Astrocyte (in vitro differentiated cells and primary cell): ENCODE measurements at regions not wholly inside any gene's neighbourhood (a gene's known extent, or its start where the extent isn't known, plus 50 kb on each side); places are given as distances from the start of the nearest gene placed in this dataset.

Experiments used
- DNase-seq: peaks from one replicate; pipeline ENCODE4 v3.0.0-alpha.2; 2010; ENCODE audit warnings: low read depth
- FAIRE-seq: peaks from 2 replicates; lab custom pipeline; 2011; peaks lifted over from hg19 to GRCh38; lab: Jason Lieb, UNC
- H2AFZ ChIP-seq: 2 replicates; pipeline ENCODE4 v1.6.0; 2012; ENCODE audit warnings: low read depth, low read length, inconsistent platforms
- H3K27ac ChIP-seq: 2 replicates; pipeline ENCODE4 v1.5.1; 2011; ENCODE audit warnings: low read depth, low read length, inconsistent platforms
- H3K27me3 ChIP-seq: 2 replicates; pipeline ENCODE4 v1.6.0; 2011; ENCODE audit warnings: low read length, inconsistent platforms; ENCODE audit not compliant: insufficient read depth
- H3K36me3 ChIP-seq: 2 replicates; pipeline ENCODE4 v1.5.1; 2011; ENCODE audit warnings: low read length, inconsistent platforms; ENCODE audit not compliant: insufficient read depth
- H3K4me1 ChIP-seq: 2 replicates; pipeline ENCODE4 v1.5.1; 2011; ENCODE audit warnings: low read length, inconsistent platforms; ENCODE audit not compliant: insufficient read depth
- H3K4me2 ChIP-seq: 2 replicates; pipeline ENCODE4 v1.6.0; 2012; ENCODE audit warnings: low read length, inconsistent platforms
- H3K4me3 ChIP-seq: 2 replicates; pipeline ENCODE4 v1.5.1; 2011; ENCODE audit warnings: low read depth, mild to moderate bottlenecking, low read length, inconsistent platforms; ENCODE audit not compliant: insufficient read depth
- H3K79me2 ChIP-seq: 2 replicates; pipeline ENCODE4 v1.6.0; 2012; ENCODE audit warnings: mild to moderate bottlenecking, low read length, inconsistent platforms; ENCODE audit not compliant: insufficient read depth
- H3K9ac ChIP-seq: 2 replicates; pipeline ENCODE4 v1.6.0; 2012; ENCODE audit warnings: mild to moderate bottlenecking, low read length, inconsistent platforms
- H3K9me3 ChIP-seq: 2 replicates; pipeline ENCODE4 v1.5.1; 2012; ENCODE audit warnings: low read depth, mild to moderate bottlenecking, low read length, inconsistent platforms; ENCODE audit not compliant: insufficient read depth
- H4K20me1 ChIP-seq: 2 replicates; pipeline ENCODE4 v1.6.0; 2012; ENCODE audit warnings: low read length, inconsistent platforms; ENCODE audit not compliant: insufficient read depth
- H3K27ac Mint-ChIP-seq: one replicate; pipeline ENCODE4 v1.8.0; 2021; ENCODE audit warnings: mild to moderate bottlenecking, mixed read lengths; ENCODE audit not compliant: unreplicated experiment
- H3K27me3 Mint-ChIP-seq: one replicate; pipeline ENCODE4 v1.8.0; 2021; ENCODE audit warnings: low read depth, mixed read lengths; ENCODE audit not compliant: unreplicated experiment
- H3K36me3 Mint-ChIP-seq: one replicate; pipeline ENCODE4 v1.8.0; 2021; ENCODE audit warnings: low read depth, mixed read lengths; ENCODE audit not compliant: unreplicated experiment
- H3K4me1 Mint-ChIP-seq: one replicate; pipeline ENCODE4 v1.8.0; 2021; ENCODE audit warnings: low read depth, mixed read lengths; ENCODE audit not compliant: unreplicated experiment
- H3K4me3 Mint-ChIP-seq: one replicate; pipeline ENCODE4 v1.8.0; 2021; ENCODE audit warnings: mild to moderate bottlenecking, moderate library complexity, mixed read lengths; ENCODE audit not compliant: unreplicated experiment
- H3K9me3 Mint-ChIP-seq: one replicate; pipeline ENCODE4 v1.8.0; 2021; ENCODE audit warnings: mild to moderate bottlenecking, mixed read lengths; ENCODE audit not compliant: unreplicated experiment
- CTCF ChIP-seq: IDR thresholded peaks from 2 replicates; pipeline ENCODE4 v1.5.1; 2011; ENCODE audit warnings: low read depth, mild to moderate bottlenecking, inconsistent platforms, low read length, moderate library complexity; ENCODE audit not compliant: insufficient read depth
- EZH2 ChIP-seq: IDR thresholded peaks from 2 replicates; pipeline ENCODE4 v1.6.1; 2012; ENCODE audit warnings: mild to moderate bottlenecking, low read length, inconsistent platforms; ENCODE audit not compliant: insufficient read depth

GRCh38 chr1:36687312-36687711 is 204.6 kb upstream of the CSF3R start:
- Mint-ChIP-seq H3K9me3 (no peaks in the 10 kb centered on the region), H3K27me3 (peaks cover 15% of the 10 kb centered on the region)
- no peak for TF ChIP-seq CTCF

GRCh38 chr1:36675931-36676562 is 193.3 kb upstream of the CSF3R start:
- peaks cover 32% of the 10 kb centered on the region for H3K27me3 Mint-ChIP-seq
- Histone ChIP-seq H2AFZ (no peak overlapping the region), H3K4me1 (no peaks in the 10 kb centered on the region), H3K9ac (no peak overlapping the region), H3K27ac (no peak overlapping the region), H4K20me1 (no peaks in the 10 kb centered on the region), H3K4me2 (no peak overlapping the region), H3K79me2 (no peaks in the 10 kb centered on the region), H3K36me3 (no peaks in the 10 kb centered on the region), H3K27me3 (no peaks in the 10 kb centered on the region), H3K4me3 (no peak overlapping the region), H3K9me3 (no peaks in the 10 kb centered on the region)
- no peak overlapping the region for H3K4me3 Mint-ChIP-seq
- no peak overlapping the region for H3K27ac Mint-ChIP-seq
- DNase-seq (no peak), FAIRE-seq (no peak)
- H3K36me3 Mint-ChIP-seq = no peaks in the 10 kb centered on the region
- no peaks in the 10 kb centered on the region for H3K4me1 Mint-ChIP-seq
- peaks cover 10% of the 10 kb centered on the region for H3K9me3 Mint-ChIP-seq
- TF ChIP-seq EZH2 (no peak), CTCF (no peak)

More at GRCh38 chr1:36687312-36687711, 204.6 kb upstream of the CSF3R start:
- no peak overlapping the region for H3K4me2 ChIP-seq
- no peak overlapping the region for H2AFZ ChIP-seq
- H3K36me3 Mint-ChIP-seq = no peaks in the 10 kb centered on the region
- H3K4me3 ChIP-seq = no peak overlapping the region
- H3K4me3 Mint-ChIP-seq = no peak overlapping the region
- no peaks in the 10 kb centered on the region for H3K79me2 ChIP-seq
- H3K36me3 ChIP-seq = no peaks in the 10 kb centered on the region
- no peaks in the 10 kb centered on the region for H3K4me1 Mint-ChIP-seq
- H3K27me3 ChIP-seq = no peaks in the 10 kb centered on the region
- H3K4me1 ChIP-seq = no peaks in the 10 kb centered on the region
- H3K9ac ChIP-seq = no peak overlapping the region
- no peak for FAIRE-seq
- H3K27ac ChIP-seq = no peak overlapping the region
- no peaks in the 10 kb centered on the region for H3K9me3 ChIP-seq
- H3K27ac Mint-ChIP-seq = no peak overlapping the region
- DNase-seq = no peak
- H4K20me1 ChIP-seq = no peaks in the 10 kb centered on the region

- Histone ChIP-seq H3K4me1 (no peaks in the 10 kb centered on the region), H2AFZ (no peak overlapping the region), H3K27me3 (no peaks in the 10 kb centered on the region), H3K9ac (no peak overlapping the region), H3K9me3 (no peaks in the 10 kb centered on the region), H4K20me1 (no peaks in the 10 kb centered on the region), H3K36me3 (no peaks in the 10 kb centered on the region), H3K4me2 (no peak overlapping the region), H3K4me3 (no peak overlapping the region), H3K79me2 (no peaks in the 10 kb centered on the region), H3K27ac (no peak overlapping the region)
- DNase-seq (no peak), FAIRE-seq (no peak)
- Mint-ChIP-seq H3K4me1 (no peaks in the 10 kb centered on the region), H3K27me3 (peaks cover 34% of the 10 kb centered on the region), H3K4me3 (no peak overlapping the region), H3K36me3 (no peaks in the 10 kb centered on the region), H3K27ac (no peak overlapping the region), H3K9me3 (peaks cover 14% of the 10 kb centered on the region)
- TF ChIP-seq CTCF (no peak), EZH2 (no peak)
These were observed 192.4 kb upstream of the CSF3R start for GRCh38 chr1:36675106-36675505.
